ENCODE measurements at regions not wholly inside any gene's neighbourhood (a gene's known extent, or its start where the extent isn't known, plus 50 kb on each side); places are given as distances from the start of the nearest gene placed in this dataset.

GRCh38 chr7:88669913-88670312 is 89.6 kb upstream of the ZNF804B start:
- no peak for DNase-seq
- WGBS, 2 donors: 75 to 82% methylated on average over 3 of the region's 3 CpGs
- Histone ChIP-seq H3K4me1 (ENCODE audit: control insufficient read depth in 1 of 2, insufficient read depth in 2 of 2, low read length in 2 of 2) (no peaks in the 10 kb centered on the region), H3K36me3 (ENCODE audit: control insufficient read depth in 1 of 2, insufficient read depth in 2 of 2, low read length in 1 of 2) (no peaks in the 10 kb centered on the region), H3K27me3 (ENCODE audit: control insufficient read depth in 1 of 2, insufficient read depth in 2 of 2, low read length in 1 of 2) (no peaks in the 10 kb centered on the region), H3K27ac (ENCODE audit: low read depth in 1 of 2, low read length in 2 of 2) (no peak overlapping the region), H3K4me3 (ENCODE audit: low read length in 2 of 2) (no peak overlapping the region), H3K9me3 (ENCODE audit: control insufficient read depth, low read length) (no peaks in the 10 kb centered on the region)
- no peak for ATAC-seq (ENCODE audit: low FRiP score)
- intact Hi-C loops (cut with DNase I): no loop called here

- no peaks in the 10 kb centered on the region for H3K4me1 ChIP-seq (ENCODE audit: control insufficient read depth in 1 of 2, insufficient read depth in 2 of 2, low read length in 2 of 2)
- H3K4me3 ChIP-seq (ENCODE audit: low read length in 2 of 2): no peak overlapping the region
- H3K27me3 ChIP-seq (ENCODE audit: control insufficient read depth in 1 of 2, insufficient read depth in 2 of 2, low read length in 1 of 2): no peaks in the 10 kb centered on the region
- no peaks in the 10 kb centered on the region for H3K36me3 ChIP-seq (ENCODE audit: control insufficient read depth in 1 of 2, insufficient read depth in 2 of 2, low read length in 1 of 2)
- intact Hi-C loops (cut with DNase I): no loop called here
- DNase-seq (no peak), ATAC-seq (ENCODE audit: low FRiP score) (no peak)
- H3K9me3 ChIP-seq (ENCODE audit: control insufficient read depth, low read length): no peaks in the 10 kb centered on the region
- no peak overlapping the region for H3K27ac ChIP-seq (ENCODE audit: low read depth in 1 of 2, low read length in 2 of 2)
- WGBS, 2 donors: 72 to 77% methylated on average over 1 of the region's 1 CpG
Observed at GRCh38 chr7:88668591-88668990, 90.9 kb upstream of the ZNF804B start.

GRCh38 chr7:88666626-88667025 is 92.9 kb upstream of the ZNF804B start:
- H3K9me3 ChIP-seq (ENCODE audit: control insufficient read depth, low read length): no peaks in the 10 kb centered on the region
- H3K27me3 ChIP-seq (ENCODE audit: control insufficient read depth in 1 of 2, insufficient read depth in 2 of 2, low read length in 1 of 2): no peaks in the 10 kb centered on the region
- ATAC-seq (ENCODE audit: low FRiP score) (no peak), DNase-seq (no peak)
- no peak overlapping the region for H3K27ac ChIP-seq (ENCODE audit: low read depth in 1 of 2, low read length in 2 of 2)
- no peaks in the 10 kb centered on the region for H3K4me1 ChIP-seq (ENCODE audit: control insufficient read depth in 1 of 2, insufficient read depth in 2 of 2, low read length in 2 of 2)
- H3K36me3 ChIP-seq (ENCODE audit: control insufficient read depth in 1 of 2, insufficient read depth in 2 of 2, low read length in 1 of 2): no peaks in the 10 kb centered on the region
- H3K4me3 ChIP-seq (ENCODE audit: low read length in 2 of 2): no peak overlapping the region
- intact Hi-C loops (cut with DNase I): no loop called here

- no peaks in the 10 kb centered on the region for H3K36me3 ChIP-seq (ENCODE audit: control insufficient read depth in 1 of 2, insufficient read depth in 2 of 2, low read length in 1 of 2)
- no peaks in the 10 kb centered on the region for H3K4me1 ChIP-seq (ENCODE audit: control insufficient read depth in 1 of 2, insufficient read depth in 2 of 2, low read length in 2 of 2)
- no peak for ATAC-seq (ENCODE audit: low FRiP score)
- H3K9me3 ChIP-seq (ENCODE audit: control insufficient read depth, low read length): no peaks in the 10 kb centered on the region
- intact Hi-C loops (cut with DNase I): no loop called here
- no peak for DNase-seq
- no peak overlapping the region for H3K4me3 ChIP-seq (ENCODE audit: low read length in 2 of 2)
- no peaks in the 10 kb centered on the region for H3K27me3 ChIP-seq (ENCODE audit: control insufficient read depth in 1 of 2, insufficient read depth in 2 of 2, low read length in 1 of 2)
- 68 to 70% methylated on average over 3 of the region's 3 CpGs for WGBS, 2 donors
- no peak overlapping the region for H3K27ac ChIP-seq (ENCODE audit: low read depth in 1 of 2, low read length in 2 of 2)
Observed at GRCh38 chr7:88665892-88666514, 93.5 kb upstream of the ZNF804B start.

- no peak for ATAC-seq (ENCODE audit: low FRiP score)
- intact Hi-C loops (cut with DNase I): no loop called here
- H3K9me3 ChIP-seq (ENCODE audit: control insufficient read depth, low read length): no peaks in the 10 kb centered on the region
Observed at GRCh38 chr7:88664630-88665233, 94.8 kb upstream of the ZNF804B start.

GRCh38 chr7:88661921-88662320 is 97.6 kb upstream of the ZNF804B start:
- no peaks in the 10 kb centered on the region for H3K9me3 ChIP-seq (ENCODE audit: control insufficient read depth, low read length)
- no peaks in the 10 kb centered on the region for H3K36me3 ChIP-seq (ENCODE audit: control insufficient read depth in 1 of 2, insufficient read depth in 2 of 2, low read length in 1 of 2)
- H3K27ac ChIP-seq (ENCODE audit: low read depth in 1 of 2, low read length in 2 of 2): no peak overlapping the region
- no peaks in the 10 kb centered on the region for H3K4me1 ChIP-seq (ENCODE audit: control insufficient read depth in 1 of 2, insufficient read depth in 2 of 2, low read length in 2 of 2)
- DNase-seq (no peak), ATAC-seq (ENCODE audit: low FRiP score) (no peak)
- 77 to 78% methylated on average over 3 of the region's 3 CpGs for WGBS, 2 donors
- no peaks in the 10 kb centered on the region for H3K27me3 ChIP-seq (ENCODE audit: control insufficient read depth in 1 of 2, insufficient read depth in 2 of 2, low read length in 1 of 2)
- H3K4me3 ChIP-seq (ENCODE audit: low read length in 2 of 2): no peak overlapping the region
- intact Hi-C loops (cut with DNase I): no loop called here

More at GRCh38 chr7:88664630-88665233, 94.8 kb upstream of the ZNF804B start:
- Histone ChIP-seq H3K27ac (ENCODE audit: low read depth in 1 of 2, low read length in 2 of 2) (no peak overlapping the region), H3K4me1 (ENCODE audit: control insufficient read depth in 1 of 2, insufficient read depth in 2 of 2, low read length in 2 of 2) (no peaks in the 10 kb centered on the region), H3K27me3 (ENCODE audit: control insufficient read depth in 1 of 2, insufficient read depth in 2 of 2, low read length in 1 of 2) (no peaks in the 10 kb centered on the region), H3K36me3 (ENCODE audit: control insufficient read depth in 1 of 2, insufficient read depth in 2 of 2, low read length in 1 of 2) (no peaks in the 10 kb centered on the region), H3K4me3 (ENCODE audit: low read length in 2 of 2) (no peak overlapping the region)
- WGBS, 2 donors: 85 to 96% methylated on average over 1 of the region's 1 CpG
- DNase-seq: no peak

GRCh38 chr7:88647825-88648224 is 111.7 kb upstream of the ZNF804B start:
- Histone ChIP-seq H3K27ac (ENCODE audit: low read depth in 1 of 2, low read length in 2 of 2) (no peak overlapping the region), H3K27me3 (ENCODE audit: control insufficient read depth in 1 of 2, insufficient read depth in 2 of 2, low read length in 1 of 2) (no peaks in the 10 kb centered on the region), H3K4me3 (ENCODE audit: low read length in 2 of 2) (no peak overlapping the region), H3K9me3 (ENCODE audit: control insufficient read depth, low read length) (no peaks in the 10 kb centered on the region), H3K4me1 (ENCODE audit: control insufficient read depth in 1 of 2, insufficient read depth in 2 of 2, low read length in 2 of 2) (no peaks in the 10 kb centered on the region), H3K36me3 (ENCODE audit: control insufficient read depth in 1 of 2, insufficient read depth in 2 of 2, low read length in 1 of 2) (no peaks in the 10 kb centered on the region)
- WGBS, 2 donors: 20 to 28% methylated on average over 2 of the region's 2 CpGs
- no peak for DNase-seq
- no peak for ATAC-seq (ENCODE audit: low FRiP score)
- intact Hi-C loops (cut with DNase I): no loop called here

GRCh38 chr7:88638583-88638982 is 120.9 kb upstream of the ZNF804B start:
- no peak for DNase-seq
- Histone ChIP-seq H3K27me3 (ENCODE audit: control insufficient read depth in 1 of 2, insufficient read depth in 2 of 2, low read length in 1 of 2) (no peaks in the 10 kb centered on the region), H3K4me3 (ENCODE audit: low read length in 2 of 2) (no peak overlapping the region), H3K36me3 (ENCODE audit: control insufficient read depth in 1 of 2, insufficient read depth in 2 of 2, low read length in 1 of 2) (no peaks in the 10 kb centered on the region), H3K4me1 (ENCODE audit: control insufficient read depth in 1 of 2, insufficient read depth in 2 of 2, low read length in 2 of 2) (no peaks in the 10 kb centered on the region), H3K9me3 (ENCODE audit: control insufficient read depth, low read length) (no peaks in the 10 kb centered on the region), H3K27ac (ENCODE audit: low read depth in 1 of 2, low read length in 2 of 2) (no peak overlapping the region)
- 82 to 86% methylated on average over 6 of the region's 6 CpGs for WGBS, 2 donors
- no peak for ATAC-seq (ENCODE audit: low FRiP score)
- intact Hi-C loops (cut with DNase I): no loop called here

- no peak overlapping the region for H3K27ac ChIP-seq (ENCODE audit: low read depth in 1 of 2, low read length in 2 of 2)
- no peaks in the 10 kb centered on the region for H3K36me3 ChIP-seq (ENCODE audit: control insufficient read depth in 1 of 2, insufficient read depth in 2 of 2, low read length in 1 of 2)
- intact Hi-C loops (cut with DNase I): no loop called here
- no peaks in the 10 kb centered on the region for H3K9me3 ChIP-seq (ENCODE audit: control insufficient read depth, low read length)
- no peaks in the 10 kb centered on the region for H3K4me1 ChIP-seq (ENCODE audit: control insufficient read depth in 1 of 2, insufficient read depth in 2 of 2, low read length in 2 of 2)
- H3K27me3 ChIP-seq (ENCODE audit: control insufficient read depth in 1 of 2, insufficient read depth in 2 of 2, low read length in 1 of 2): no peaks in the 10 kb centered on the region
- no peak for DNase-seq
- H3K4me3 ChIP-seq (ENCODE audit: low read length in 2 of 2): no peak overlapping the region
- no peak for ATAC-seq (ENCODE audit: low FRiP score)
Observed at GRCh38 chr7:88637795-88638194, 121.7 kb upstream of the ZNF804B start.

All from aorta (tissue), 5 donors.